Ascending aorta (tissue), 2 donors: ENCODE measurements at regions not wholly inside any gene's neighbourhood (a gene's known extent, or its start where the extent isn't known, plus 50 kb on each side); places are given as distances from the start of the nearest gene placed in this dataset.

Experiments
- DNase-seq, 2 donors: peaks; one replicate each; pipeline ENCODE4 v3.0.0-alpha.2; 2019; ENCODE audit warnings: low spot score in 2 of 2
- H3K27ac ChIP-seq, 2 donors: fragments of 200-600 bp; sonication (generic); one replicate each; pipeline ENCODE4 v1.5.1; 2016 to 2017; ENCODE audit warnings: mild to moderate bottlenecking in 1 of 2
- H3K27me3 ChIP-seq: fragments of 200-600 bp; sonication (generic); one replicate; pipeline ENCODE4 v1.5.1; 2017
- H3K36me3 ChIP-seq, 2 donors: fragments of 200-600 bp; sonication (generic); one replicate each; pipeline ENCODE4 v1.5.1; 2016
- H3K4me1 ChIP-seq, 2 donors: fragments of 200-600 bp; sonication (generic); one replicate each; pipeline ENCODE4 v1.5.1; 2016 to 2017; ENCODE audit warnings: mild to moderate bottlenecking in 1 of 2
- H3K4me3 ChIP-seq, 2 donors: fragments of 200-600 bp; sonication (generic); one replicate each; pipeline ENCODE4 v1.5.1; 2016 to 2017; ENCODE audit warnings: mild to moderate bottlenecking in 1 of 2
- H3K9me3 ChIP-seq, 2 donors: fragments of 200-600 bp; sonication (generic); one replicate each; pipeline ENCODE4 v1.5.1; 2016
- CTCF ChIP-seq, 3 experiments: fragments of 200-600 bp in 2 of 3; fragments of 450-650 bp in 1 of 3; sonication (generic) in 2 of 3; IDR thresholded peaks; one replicate each; pipeline ENCODE4 v1.5.1; 2016 to 2019; ENCODE audit warnings: antibody characterized with exemption in 3 of 3, mild to moderate bottlenecking in 1 of 3, moderate library complexity in 1 of 3
- intact Hi-C: fragments of 100-400 bp; cut with DNase I; formaldehyde crosslinking; loops from one replicate; pipeline ENCODE4 v1.15.1; 2023

DNA sequence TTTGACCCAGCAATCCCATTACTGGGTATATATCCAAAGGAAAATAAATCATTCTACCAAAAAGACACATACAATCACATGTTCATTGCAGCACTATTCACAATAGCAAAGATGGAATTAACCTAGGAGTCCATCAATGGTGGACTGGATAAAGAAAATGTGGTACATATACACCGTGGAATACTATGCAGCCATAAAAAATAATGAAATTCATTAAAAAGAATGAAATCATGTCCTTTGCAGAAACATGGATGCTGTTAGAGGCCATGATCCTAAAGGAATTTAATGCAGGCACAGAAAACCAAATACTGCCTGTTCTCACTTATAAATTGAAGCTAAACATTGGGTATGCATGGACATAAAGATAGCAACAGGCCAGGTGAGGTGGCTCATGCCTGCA lies 61.9 kb upstream of the BMP6 start:
- no peak for TF ChIP-seq CTCF (IDR thresholded peaks at IDR 0.05)
- intact Hi-C loops: no loop called here

DNA sequence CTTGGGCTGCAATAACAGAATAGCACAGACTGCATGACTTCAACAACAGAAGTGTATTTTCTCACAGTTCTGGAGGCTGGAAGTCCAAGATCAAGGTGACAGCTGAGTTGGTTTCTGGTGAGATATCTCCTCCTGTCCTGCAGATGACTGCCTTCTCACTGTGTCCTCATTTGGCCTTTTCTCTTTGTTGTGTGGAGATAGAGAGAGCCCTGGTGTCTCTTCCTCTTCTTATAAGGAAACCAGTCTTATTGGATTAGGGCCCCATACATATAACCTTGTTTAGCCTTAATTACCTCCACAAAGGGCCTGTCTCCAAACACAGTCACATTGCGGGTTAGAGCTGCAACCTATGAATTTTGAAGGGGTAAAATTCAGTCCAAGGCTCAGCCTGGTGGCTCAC lies 57.0 kb upstream of the BMP6 start:
- Histone ChIP-seq H3K27ac (no peak overlapping the region), H3K27me3 (no peaks in the 10 kb centered on the region), H3K9me3 (no peaks in the 10 kb centered on the region), H3K4me3 (no peak overlapping the region), H3K4me1 (no peaks in the 10 kb centered on the region), H3K36me3 (no peaks in the 10 kb centered on the region)
- DNase-seq: no peak
- no peak for TF ChIP-seq CTCF (IDR thresholded peaks at IDR 0.05)
- intact Hi-C loops: no loop called here

More for the DNA sequence above, 61.9 kb upstream of the BMP6 start:
- no peaks in the 10 kb centered on the region for H3K9me3 ChIP-seq
- H3K36me3 ChIP-seq: no peaks in the 10 kb centered on the region
- no peak overlapping the region for H3K27ac ChIP-seq
- no peaks in the 10 kb centered on the region for H3K27me3 ChIP-seq
- H3K4me3 ChIP-seq: no peak overlapping the region
- H3K4me1 ChIP-seq: no peaks in the 10 kb centered on the region
- DNase-seq: no peak

DNA sequence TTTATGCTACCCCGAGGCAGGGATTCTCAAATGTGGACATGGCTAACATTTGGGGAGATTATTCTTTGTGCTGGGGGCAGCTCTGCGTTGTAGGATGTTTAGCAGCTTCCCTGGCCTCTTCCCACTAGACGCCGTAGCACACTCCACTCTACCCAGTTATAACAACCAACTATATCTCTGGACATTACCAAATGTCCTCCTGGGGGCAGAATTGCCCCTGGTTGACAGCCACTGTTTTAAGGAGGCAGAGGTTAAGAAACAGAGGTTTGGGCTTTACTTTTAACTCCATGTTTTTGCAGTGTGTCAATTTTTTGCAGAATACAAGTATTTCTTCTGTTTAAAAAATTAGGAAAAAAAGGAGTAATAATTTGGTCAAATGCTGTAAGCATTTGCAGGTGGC lies 56.2 kb upstream of the BMP6 start:
- intact Hi-C loops: no loop called here
- H3K36me3 ChIP-seq: no peaks in the 10 kb centered on the region

GRCh38 chr6:7671076-7671475 lies 54.8 kb upstream of the BMP6 start:
- intact Hi-C loops: no loop called here
- Histone ChIP-seq H3K9me3 (no peaks in the 10 kb centered on the region), H3K4me1 (no peaks in the 10 kb centered on the region), H3K36me3 (no peaks in the 10 kb centered on the region), H3K27ac (no peak overlapping the region), H3K27me3 (no peaks in the 10 kb centered on the region), H3K4me3 (no peak overlapping the region)
- DNase-seq: no peak
- no peak for TF ChIP-seq CTCF (IDR thresholded peaks at IDR 0.05)

More for the DNA sequence above, 56.2 kb upstream of the BMP6 start:
- DNase-seq: no peak
- no peak overlapping the region for H3K4me3 ChIP-seq
- no peaks in the 10 kb centered on the region for H3K9me3 ChIP-seq
- no peaks in the 10 kb centered on the region for H3K27me3 ChIP-seq
- H3K27ac ChIP-seq: no peak overlapping the region
- no peaks in the 10 kb centered on the region for H3K4me1 ChIP-seq
- no peak for TF ChIP-seq CTCF (IDR thresholded peaks at IDR 0.05)

GRCh38 chr6:7671581-7671980 lies 54.3 kb upstream of the BMP6 start:
- no peak overlapping the region for H3K27ac ChIP-seq
- intact Hi-C loops: no loop called here

More at GRCh38 chr6:7671581-7671980, 54.3 kb upstream of the BMP6 start:
- no peak for TF ChIP-seq CTCF (IDR thresholded peaks at IDR 0.05)
- Histone ChIP-seq H3K4me3 (no peak overlapping the region), H3K9me3 (no peaks in the 10 kb centered on the region), H3K36me3 (no peaks in the 10 kb centered on the region), H3K4me1 (no peaks in the 10 kb centered on the region), H3K27me3 (no peaks in the 10 kb centered on the region)
- DNase-seq: no peak
